DND-41 (cell line): ENCODE measurements at regions not wholly inside any gene's neighbourhood (a gene's known extent, or its start where the extent isn't known, plus 50 kb on each side); places are given as distances from the start of the nearest gene placed in this dataset.

Experiments used
- EZH2 ChIP-seq: IDR thresholded peaks from 3 replicates; pipeline ENCODE4 v1.6.1; 2012; ENCODE audit warnings: borderline replicate concordance, low read depth, mild to moderate bottlenecking, moderate library complexity, low read length, inconsistent platforms; ENCODE audit not compliant: severe bottlenecking
- TF ChIP-seq, protein P1 (sequence below): IDR thresholded peaks from 2 replicates; pipeline ENCODE4 v1.5.1; 2012; ENCODE audit warnings: borderline replicate concordance, low read length, moderate library complexity, mild to moderate bottlenecking; ENCODE audit not compliant: poor library complexity, severe bottlenecking; ENCODE audit errors: extremely low read depth

GRCh38 chr2:204042401-204042800, 105.8 kb downstream of the ICOS start:
- TF ChIP-seq, protein P1, sequence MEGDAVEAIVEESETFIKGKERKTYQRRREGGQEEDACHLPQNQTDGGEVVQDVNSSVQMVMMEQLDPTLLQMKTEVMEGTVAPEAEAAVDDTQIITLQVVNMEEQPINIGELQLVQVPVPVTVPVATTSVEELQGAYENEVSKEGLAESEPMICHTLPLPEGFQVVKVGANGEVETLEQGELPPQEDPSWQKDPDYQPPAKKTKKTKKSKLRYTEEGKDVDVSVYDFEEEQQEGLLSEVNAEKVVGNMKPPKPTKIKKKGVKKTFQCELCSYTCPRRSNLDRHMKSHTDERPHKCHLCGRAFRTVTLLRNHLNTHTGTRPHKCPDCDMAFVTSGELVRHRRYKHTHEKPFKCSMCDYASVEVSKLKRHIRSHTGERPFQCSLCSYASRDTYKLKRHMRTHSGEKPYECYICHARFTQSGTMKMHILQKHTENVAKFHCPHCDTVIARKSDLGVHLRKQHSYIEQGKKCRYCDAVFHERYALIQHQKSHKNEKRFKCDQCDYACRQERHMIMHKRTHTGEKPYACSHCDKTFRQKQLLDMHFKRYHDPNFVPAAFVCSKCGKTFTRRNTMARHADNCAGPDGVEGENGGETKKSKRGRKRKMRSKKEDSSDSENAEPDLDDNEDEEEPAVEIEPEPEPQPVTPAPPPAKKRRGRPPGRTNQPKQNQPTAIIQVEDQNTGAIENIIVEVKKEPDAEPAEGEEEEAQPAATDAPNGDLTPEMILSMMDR = no peak
- no peak for TF ChIP-seq EZH2
